ENCODE measurements at regions not wholly inside any gene's neighbourhood (a gene's known extent, or its start where the extent isn't known, plus 50 kb on each side); places are given as distances from the start of the nearest gene placed in this dataset.

- TF ChIP-seq EZH2 (IDR thresholded peaks at IDR 0.05; ENCODE audit: borderline replicate concordance) (no peak), EZH2phosphoT487 (IDR thresholded peaks at IDR 0.05; ENCODE audit: low read depth, severe bottlenecking, unreplicated experiment) (no peak)
- TF ChIP-seq, protein P1, sequence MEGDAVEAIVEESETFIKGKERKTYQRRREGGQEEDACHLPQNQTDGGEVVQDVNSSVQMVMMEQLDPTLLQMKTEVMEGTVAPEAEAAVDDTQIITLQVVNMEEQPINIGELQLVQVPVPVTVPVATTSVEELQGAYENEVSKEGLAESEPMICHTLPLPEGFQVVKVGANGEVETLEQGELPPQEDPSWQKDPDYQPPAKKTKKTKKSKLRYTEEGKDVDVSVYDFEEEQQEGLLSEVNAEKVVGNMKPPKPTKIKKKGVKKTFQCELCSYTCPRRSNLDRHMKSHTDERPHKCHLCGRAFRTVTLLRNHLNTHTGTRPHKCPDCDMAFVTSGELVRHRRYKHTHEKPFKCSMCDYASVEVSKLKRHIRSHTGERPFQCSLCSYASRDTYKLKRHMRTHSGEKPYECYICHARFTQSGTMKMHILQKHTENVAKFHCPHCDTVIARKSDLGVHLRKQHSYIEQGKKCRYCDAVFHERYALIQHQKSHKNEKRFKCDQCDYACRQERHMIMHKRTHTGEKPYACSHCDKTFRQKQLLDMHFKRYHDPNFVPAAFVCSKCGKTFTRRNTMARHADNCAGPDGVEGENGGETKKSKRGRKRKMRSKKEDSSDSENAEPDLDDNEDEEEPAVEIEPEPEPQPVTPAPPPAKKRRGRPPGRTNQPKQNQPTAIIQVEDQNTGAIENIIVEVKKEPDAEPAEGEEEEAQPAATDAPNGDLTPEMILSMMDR (IDR thresholded peaks at IDR 0.05; ENCODE audit: poor library complexity) = no peak
- Histone ChIP-seq H3K27ac (no peak overlapping the region), H3K9me2 (replicated peaks; ENCODE audit: insufficient read depth) (no peaks in the 10 kb centered on the region), H3K36me3 (replicated peaks; ENCODE audit: insufficient read depth, low read depth) (no peaks in the 10 kb centered on the region), H3K27me3 (peaks cover 23% of the 10 kb centered on the region), H3K9me3 (ENCODE audit: low read depth) (no peaks in the 10 kb centered on the region), H2AFZ (no peak overlapping the region), H3K79me2 (no peaks in the 10 kb centered on the region), H3K4me1 (ENCODE audit: insufficient read depth) (no peaks in the 10 kb centered on the region), H4K20me1 (ENCODE audit: insufficient read depth, poor library complexity, severe bottlenecking) (no peaks in the 10 kb centered on the region), H3K4me2 (no peak overlapping the region), H3K4me3 (no peak overlapping the region)
- WGBS (ENCODE audit: low lambda C conversion rate, missing lambda C conversion rate) = 87% methylated on average over 5 of the region's 5 CpGs
- no peak for DNase-seq (ENCODE audit: low spot score)
Observed at GRCh38 chr11:112852143-112852866, 108.9 kb upstream of the NCAM1 start.

DNA sequence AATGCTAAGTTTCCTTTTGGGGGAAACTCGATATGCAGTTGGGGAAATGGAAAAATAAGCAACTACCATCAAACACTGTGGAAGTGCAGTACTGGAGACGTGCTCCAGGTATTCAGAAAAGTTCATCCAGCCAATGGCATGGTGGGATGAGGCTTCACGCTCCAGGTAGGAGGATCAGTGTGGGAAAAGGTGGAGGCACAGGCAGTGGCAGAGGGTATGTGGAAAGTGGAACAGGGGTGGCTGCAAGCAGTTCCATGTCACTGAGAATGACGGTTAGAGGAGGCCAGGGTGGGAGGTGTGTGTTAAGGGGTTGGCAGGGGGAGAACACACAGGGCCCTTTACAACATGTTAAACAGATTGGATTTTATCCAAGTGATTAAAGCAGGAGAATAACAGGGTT lies 105.1 kb upstream of the NCAM1 start:
- no peak for DNase-seq (ENCODE audit: low spot score)
- WGBS (ENCODE audit: low lambda C conversion rate, missing lambda C conversion rate) = 82% methylated on average over 4 of the region's 4 CpGs
- H3K9me2 ChIP-seq (replicated peaks; ENCODE audit: insufficient read depth) = no peaks in the 10 kb centered on the region
- no peak overlapping the region for H2AFZ ChIP-seq
- H3K4me2 ChIP-seq = no peak overlapping the region
- no peak overlapping the region for H3K27ac ChIP-seq
- no peak overlapping the region for H3K4me3 ChIP-seq
- H3K36me3 ChIP-seq (replicated peaks; ENCODE audit: insufficient read depth, low read depth) = no peaks in the 10 kb centered on the region
- TF ChIP-seq, protein P1 (IDR thresholded peaks at IDR 0.05; ENCODE audit: poor library complexity) = no peak
- TF ChIP-seq EZH2 (IDR thresholded peaks at IDR 0.05; ENCODE audit: borderline replicate concordance) (no peak), EZH2phosphoT487 (IDR thresholded peaks at IDR 0.05; ENCODE audit: low read depth, severe bottlenecking, unreplicated experiment) (no peak)
- H3K79me2 ChIP-seq = no peaks in the 10 kb centered on the region
- no peaks in the 10 kb centered on the region for H4K20me1 ChIP-seq (ENCODE audit: insufficient read depth, poor library complexity, severe bottlenecking)
- H3K9me3 ChIP-seq (ENCODE audit: low read depth) = peaks cover 3% of the 10 kb centered on the region
- no peaks in the 10 kb centered on the region for H3K4me1 ChIP-seq (ENCODE audit: insufficient read depth)
- peaks cover 6% of the 10 kb centered on the region for H3K27me3 ChIP-seq

- H2AFZ ChIP-seq = no peak overlapping the region
- H3K9me3 ChIP-seq (ENCODE audit: low read depth) = peaks cover 5% of the 10 kb centered on the region
- H3K4me3 ChIP-seq = no peak overlapping the region
- H4K20me1 ChIP-seq (ENCODE audit: insufficient read depth, poor library complexity, severe bottlenecking) = no peaks in the 10 kb centered on the region
- WGBS (ENCODE audit: low lambda C conversion rate, missing lambda C conversion rate) = 71% methylated on average over 2 of the region's 2 CpGs
- H3K79me2 ChIP-seq = no peaks in the 10 kb centered on the region
- no peaks in the 10 kb centered on the region for H3K9me2 ChIP-seq (replicated peaks; ENCODE audit: insufficient read depth)
- no peaks in the 10 kb centered on the region for H3K4me1 ChIP-seq (ENCODE audit: insufficient read depth)
- H3K27me3 ChIP-seq = peaks cover 6% of the 10 kb centered on the region
- DNase-seq (ENCODE audit: low spot score) = no peak
- no peak overlapping the region for H3K4me2 ChIP-seq
- H3K36me3 ChIP-seq (replicated peaks; ENCODE audit: insufficient read depth, low read depth) = no peaks in the 10 kb centered on the region
- H3K27ac ChIP-seq = no peak overlapping the region
- TF ChIP-seq, protein P1 (IDR thresholded peaks at IDR 0.05; ENCODE audit: poor library complexity) = no peak
- TF ChIP-seq EZH2 (IDR thresholded peaks at IDR 0.05; ENCODE audit: borderline replicate concordance) = no peak
- TF ChIP-seq EZH2phosphoT487 (IDR thresholded peaks at IDR 0.05; ENCODE audit: low read depth, severe bottlenecking, unreplicated experiment) = no peak
Observed at GRCh38 chr11:112856591-112856990, 104.6 kb upstream of the NCAM1 start.

Data from hepatocyte (in vitro differentiated cells).